IPS DF 19.7 (cell line): ENCODE measurements at regions not wholly inside any gene's neighbourhood (a gene's known extent, or its start where the extent isn't known, plus 50 kb on each side); places are given as distances from the start of the nearest gene placed in this dataset.

Experiments used
- DNase-seq: peaks from one replicate; pipeline ENCODE4 v3.0.0-alpha.2; 2013; ENCODE audit warnings: low read depth, low spot score

- no peak for DNase-seq
Observed at GRCh38 chr18:31247574-31248199, 70.3 kb upstream of the DSG1 start.

- DNase-seq: no peak
Observed at GRCh38 chr18:31248783-31249521, 69.0 kb upstream of the DSG1 start.

- no peak for DNase-seq
Observed at GRCh38 chr18:31250902-31251301, 67.1 kb upstream of the DSG1 start.

GRCh38 chr18:31252522-31252921 lies 65.4 kb upstream of the DSG1 start:
- no peak for DNase-seq

GRCh38 chr18:31255953-31256352 lies 62.0 kb upstream of the DSG1 start:
- no peak for DNase-seq

DNA sequence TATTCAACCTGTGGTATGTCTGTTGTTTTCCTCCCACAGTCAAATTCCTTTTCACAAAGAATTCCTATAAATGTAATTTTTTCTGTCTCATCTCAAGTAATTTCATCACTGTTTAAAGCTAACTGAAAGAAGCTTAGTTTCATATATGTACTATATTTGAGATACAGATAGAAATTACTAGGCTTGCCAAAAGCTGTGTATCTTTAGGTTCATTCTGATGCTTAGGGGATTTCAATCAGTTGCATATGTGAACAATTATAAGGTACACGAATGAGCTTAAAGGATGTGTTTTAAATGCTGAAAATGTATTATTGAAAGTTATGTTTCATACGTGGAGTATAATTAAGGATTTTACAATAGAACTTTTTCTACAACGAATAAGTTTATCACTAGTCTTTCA lies 59.2 kb upstream of the DSG1 start:
- no peak for DNase-seq

- DNase-seq: no peak
Observed at GRCh38 chr18:31261792-31262582, 56.0 kb upstream of the DSG1 start.

GRCh38 chr18:31267823-31268481 lies 50.0 kb upstream of the DSG1 start:
- no peak for DNase-seq
